Colonic mucosa (tissue), 4 donors: ENCODE measurements at regions not wholly inside any gene's neighbourhood (a gene's known extent, or its start where the extent isn't known, plus 50 kb on each side); places are given as distances from the start of the nearest gene placed in this dataset.

Experiments used
- DNase-seq: peaks from one replicate; pipeline ENCODE4 v3.0.0-alpha.2; 2020
- H3K27ac ChIP-seq: fragments of 200-600 bp; one replicate; pipeline ENCODE4 v1.8.0; 2021
- H3K27me3 ChIP-seq: fragments of 200-600 bp; one replicate; pipeline ENCODE4 v1.8.0; 2021
- H3K36me3 ChIP-seq: fragments of 200-600 bp; one replicate; pipeline ENCODE4 v1.8.0; 2021
- H3K4me1 ChIP-seq: fragments of 200-600 bp; one replicate; pipeline ENCODE4 v1.8.0; 2021; ENCODE audit warnings: mild to moderate bottlenecking
- H3K4me3 ChIP-seq: fragments of 200-600 bp; one replicate; pipeline ENCODE4 v1.8.0; 2021
- H3K9ac ChIP-seq, 2 donors: one replicate each; pipeline ENCODE4 v1.7.0; 2013; ENCODE audit warnings: control low read depth in 2 of 2, low read depth in 2 of 2, low read length in 2 of 2
- H3K9me3 ChIP-seq: fragments of 200-600 bp; one replicate; pipeline ENCODE4 v1.8.0; 2021
- CTCF ChIP-seq: fragments of 200-600 bp; IDR thresholded peaks from one replicate; pipeline ENCODE4 v1.8.0; 2022; ENCODE audit warnings: antibody characterized with exemption, mild to moderate bottlenecking
- intact Hi-C: fragments of 100-400 bp; cut with DNase I; formaldehyde crosslinking; loops from one replicate; pipeline ENCODE4 v1.14.1; 2022
- donor health status: healthy.
- donor health status: DM: no; HTN: no; CAD: no.
- donor health status: DM: no; HTN: no; CAD: no.

GRCh38 chr2:65700720-65701119 is 268.3 kb upstream of the SPRED2 start:
- no peaks in the 10 kb centered on the region for H3K9me3 ChIP-seq
- H3K9ac ChIP-seq = no peak overlapping the region
- H3K27ac ChIP-seq = no peak overlapping the region
- no peaks in the 10 kb centered on the region for H3K27me3 ChIP-seq
- H3K4me1 ChIP-seq = no peaks in the 10 kb centered on the region
- DNase-seq = no peak
- no peak overlapping the region for H3K4me3 ChIP-seq
- no peak for TF ChIP-seq CTCF
- H3K36me3 ChIP-seq = no peaks in the 10 kb centered on the region
- intact Hi-C loops = no loop called here

GRCh38 chr2:65700004-65700651 is 267.7 kb upstream of the SPRED2 start:
- Histone ChIP-seq H3K4me1 (no peaks in the 10 kb centered on the region), H3K4me3 (no peak overlapping the region)

GRCh38 chr2:65691816-65692215 is 259.4 kb upstream of the SPRED2 start:
- Histone ChIP-seq H3K9me3 (no peaks in the 10 kb centered on the region), H3K27ac (no peak overlapping the region), H3K36me3 (no peaks in the 10 kb centered on the region), H3K4me3 (no peak overlapping the region), H3K27me3 (no peaks in the 10 kb centered on the region), H3K4me1 (no peaks in the 10 kb centered on the region), H3K9ac (no peak overlapping the region)
- no peak for DNase-seq
- intact Hi-C loops = no loop called here
- no peak for TF ChIP-seq CTCF

More at GRCh38 chr2:65700004-65700651, 267.7 kb upstream of the SPRED2 start:
- no peak for DNase-seq
- no peaks in the 10 kb centered on the region for H3K27me3 ChIP-seq
- H3K27ac ChIP-seq = no peak overlapping the region
- H3K9ac ChIP-seq = no peak overlapping the region
- intact Hi-C loops = no loop called here
- H3K9me3 ChIP-seq = no peaks in the 10 kb centered on the region
- TF ChIP-seq CTCF = no peak
- H3K36me3 ChIP-seq = no peaks in the 10 kb centered on the region

GRCh38 chr2:65688141-65688886 is 255.9 kb upstream of the SPRED2 start:
- no peak overlapping the region for H3K4me3 ChIP-seq
- no peak overlapping the region for H3K9ac ChIP-seq
- H3K36me3 ChIP-seq = no peaks in the 10 kb centered on the region
- no peaks in the 10 kb centered on the region for H3K4me1 ChIP-seq
- no peaks in the 10 kb centered on the region for H3K9me3 ChIP-seq
- H3K27ac ChIP-seq = no peak overlapping the region
- no peaks in the 10 kb centered on the region for H3K27me3 ChIP-seq
- TF ChIP-seq CTCF = no peak
- intact Hi-C loops = no loop called here
- DNase-seq = no peak

- no peak for DNase-seq
- H3K4me1 ChIP-seq = no peaks in the 10 kb centered on the region
- H3K4me3 ChIP-seq = no peak overlapping the region
- TF ChIP-seq CTCF = no peak
- no peaks in the 10 kb centered on the region for H3K9me3 ChIP-seq
- H3K36me3 ChIP-seq = no peaks in the 10 kb centered on the region
- no peak overlapping the region for H3K9ac ChIP-seq
- intact Hi-C loops = no loop called here
- H3K27ac ChIP-seq = no peak overlapping the region
- no peaks in the 10 kb centered on the region for H3K27me3 ChIP-seq
These were observed 255.2 kb upstream of the SPRED2 start for GRCh38 chr2:65687614-65688013.
